IPS-20b (cell line): ENCODE measurements at regions not wholly inside any gene's neighbourhood (a gene's known extent, or its start where the extent isn't known, plus 50 kb on each side); places are given as distances from the start of the nearest gene placed in this dataset.
"Not testable (repeated sequence)": the region's sequence is repeated elsewhere in the genome, so short reads cannot be mapped to it uniquely, and the experiment has no call there.

Experiments used
- H3K27ac ChIP-seq: one replicate; pipeline ENCODE4 v1.5.1; 2013; ENCODE audit warnings: low read length
- H3K27me3 ChIP-seq: 2 replicates; pipeline ENCODE4 v1.6.1; 2013; ENCODE audit warnings: mild to moderate bottlenecking, low read length, inconsistent platforms; ENCODE audit not compliant: insufficient read depth
- H3K36me3 ChIP-seq: 2 replicates; pipeline ENCODE4 v1.6.1; 2013; ENCODE audit warnings: low read depth, mild to moderate bottlenecking, inconsistent platforms, low read length, moderate library complexity; ENCODE audit not compliant: insufficient read depth
- H3K4me1 ChIP-seq: 2 replicates; pipeline ENCODE4 v1.6.1; 2013; ENCODE audit warnings: mild to moderate bottlenecking, control low read depth, inconsistent platforms, low read length, moderate library complexity; ENCODE audit not compliant: insufficient read depth
- H3K4me3 ChIP-seq: 2 replicates; pipeline ENCODE4 v1.5.1; 2013; ENCODE audit warnings: mild to moderate bottlenecking, low read length, inconsistent platforms
- H3K9ac ChIP-seq: 2 replicates; pipeline ENCODE4 v1.6.1; 2013; ENCODE audit warnings: low read depth, mild to moderate bottlenecking, inconsistent platforms, low read length, moderate library complexity
- H3K9me3 ChIP-seq: 2 replicates; pipeline ENCODE4 v1.6.1; 2013; ENCODE audit warnings: mild to moderate bottlenecking, low read depth, low read length, inconsistent platforms; ENCODE audit not compliant: insufficient read depth

- Histone ChIP-seq H3K27me3 (no peaks in the 10 kb centered on the region), H3K4me3 (no peak overlapping the region), H3K9me3 (no peaks in the 10 kb centered on the region), H3K36me3 (no peaks in the 10 kb centered on the region), H3K4me1 (no peaks in the 10 kb centered on the region), H3K9ac (no peak overlapping the region), H3K27ac (no peak overlapping the region)
These were observed 687.4 kb downstream of the EDEM1 start for GRCh38 chr3:5874931-5875341.

GRCh38 chr3:5888851-5889250 is 701.3 kb downstream of the EDEM1 start:
- Histone ChIP-seq H3K9me3 (no peaks in the 10 kb centered on the region), H3K36me3 (no peaks in the 10 kb centered on the region), H3K4me3 (no peak overlapping the region), H3K4me1 (no peaks in the 10 kb centered on the region), H3K27me3 (no peaks in the 10 kb centered on the region), H3K9ac (no peak overlapping the region), H3K27ac (no peak overlapping the region)

- Histone ChIP-seq H3K9me3 (no peaks in the 10 kb centered on the region), H3K27me3 (no peaks in the 10 kb centered on the region), H3K36me3 (no peaks in the 10 kb centered on the region), H3K4me3 (no peak overlapping the region), H3K27ac (no peak overlapping the region), H3K9ac (no peak overlapping the region), H3K4me1 (no peaks in the 10 kb centered on the region)
These were observed 701.9 kb downstream of the EDEM1 start for GRCh38 chr3:5889374-5889773.

- Histone ChIP-seq H3K27ac (no peak overlapping the region), H3K9ac (no peak overlapping the region), H3K36me3 (no peaks in the 10 kb centered on the region), H3K9me3 (no peaks in the 10 kb centered on the region), H3K4me3 (no peak overlapping the region), H3K27me3 (no peaks in the 10 kb centered on the region), H3K4me1 (no peaks in the 10 kb centered on the region)
These were observed 704.2 kb downstream of the EDEM1 start for GRCh38 chr3:5891711-5892110.

DNA sequence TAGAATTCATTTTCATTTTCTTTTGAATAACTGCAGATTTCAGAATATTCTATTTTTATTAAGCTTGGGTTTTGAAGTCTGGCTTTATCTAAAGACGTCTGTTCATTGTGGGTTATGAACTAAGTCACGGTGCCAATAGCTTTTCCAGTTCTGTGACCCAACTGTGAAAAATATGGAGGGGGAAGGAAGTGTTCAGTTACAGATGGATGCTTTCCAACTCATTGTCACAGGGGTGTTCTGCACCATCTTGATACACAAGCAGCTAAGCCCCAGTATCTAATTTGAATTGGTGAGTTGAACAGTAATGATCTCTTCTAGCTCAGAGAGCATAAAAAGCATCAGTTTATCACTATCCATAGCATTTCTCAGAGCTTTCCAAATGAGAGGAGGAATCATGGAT is 710.6 kb downstream of the EDEM1 start:
- H3K36me3 ChIP-seq: no peaks in the 10 kb centered on the region
- H3K4me3 ChIP-seq: no peak overlapping the region
- no peaks in the 10 kb centered on the region for H3K9me3 ChIP-seq
- no peaks in the 10 kb centered on the region for H3K4me1 ChIP-seq
- H3K27ac ChIP-seq: no peak overlapping the region
- H3K27me3 ChIP-seq: no peaks in the 10 kb centered on the region
- H3K9ac ChIP-seq: no peak overlapping the region

DNA sequence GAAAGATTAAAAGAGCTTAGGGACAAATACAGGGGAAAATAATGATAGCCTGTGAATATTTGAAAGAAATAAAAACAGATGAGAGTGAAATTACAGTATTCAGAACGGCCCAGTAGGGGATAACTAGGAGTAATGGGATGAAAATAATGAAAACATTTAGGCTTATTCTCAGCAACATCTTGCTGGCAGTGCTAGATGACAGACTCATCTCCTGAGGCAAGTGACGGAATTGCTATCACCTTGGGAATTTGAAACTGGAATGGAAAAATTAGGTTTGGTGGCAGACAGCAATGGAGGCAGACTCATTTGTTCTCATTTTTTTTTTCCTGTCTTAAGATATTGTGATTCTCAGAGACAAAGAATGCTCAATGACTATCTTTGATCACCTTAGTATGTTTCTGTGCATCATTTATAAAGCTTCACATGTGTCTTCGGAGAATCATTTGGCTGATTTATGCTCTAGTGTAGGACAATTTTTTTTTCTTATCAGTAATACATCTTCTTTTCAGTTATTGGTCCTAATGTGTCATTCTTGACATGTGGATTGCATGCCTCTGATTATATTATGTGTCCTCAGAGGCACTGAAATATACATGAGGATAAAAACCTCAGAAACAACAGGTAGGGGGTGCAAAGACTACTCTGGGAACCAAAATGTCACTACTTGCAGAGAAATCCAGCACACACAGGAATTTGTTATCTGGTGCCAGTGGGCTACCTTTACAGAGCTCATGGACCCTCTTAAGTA is 711.7 kb downstream of the EDEM1 start:
- no peaks in the 10 kb centered on the region for H3K9me3 ChIP-seq
- no peaks in the 10 kb centered on the region for H3K36me3 ChIP-seq
- H3K27ac ChIP-seq: no peak overlapping the region
- H3K9ac ChIP-seq: no peak overlapping the region
- H3K4me1 ChIP-seq: no peaks in the 10 kb centered on the region
- H3K4me3 ChIP-seq: no peak overlapping the region
- H3K27me3 ChIP-seq: no peaks in the 10 kb centered on the region

DNA sequence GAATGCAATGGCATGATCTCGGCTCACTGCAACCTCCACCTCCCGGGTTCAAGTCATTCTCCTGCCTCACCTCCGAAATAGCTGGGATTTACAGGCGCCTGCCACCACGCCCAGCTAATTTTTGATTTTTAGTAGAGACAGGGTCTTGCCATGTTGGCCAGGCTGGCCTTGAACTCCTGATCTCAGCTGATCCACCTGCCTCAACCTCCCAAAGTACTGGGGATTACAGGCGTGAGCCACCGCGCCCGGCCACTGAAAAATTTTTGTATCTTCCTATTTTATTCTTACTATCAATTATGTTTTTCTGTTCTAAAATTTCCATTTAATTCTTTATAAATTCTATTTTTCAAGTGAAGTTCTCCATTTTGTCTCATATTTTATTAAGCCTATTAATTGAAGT is 730.4 kb downstream of the EDEM1 start:
- Histone ChIP-seq H3K27me3 (no peaks in the 10 kb centered on the region), H3K36me3 (no peaks in the 10 kb centered on the region)

GRCh38 chr3:5918626-5919025 is 731.1 kb downstream of the EDEM1 start:
- Histone ChIP-seq H3K9ac (no peak overlapping the region), H3K27ac (no peak overlapping the region), H3K9me3 (no peaks in the 10 kb centered on the region), H3K4me3 (no peak overlapping the region), H3K4me1 (no peaks in the 10 kb centered on the region), H3K27me3 (no peaks in the 10 kb centered on the region), H3K36me3 (no peaks in the 10 kb centered on the region)

More for the DNA sequence above, 730.4 kb downstream of the EDEM1 start:
- H3K4me1 ChIP-seq: no peaks in the 10 kb centered on the region
- H3K9ac ChIP-seq: no peak overlapping the region
- no peak overlapping the region for H3K4me3 ChIP-seq
- no peak overlapping the region for H3K27ac ChIP-seq
- H3K9me3 ChIP-seq: no peaks in the 10 kb centered on the region

GRCh38 chr3:5929027-5929426 is 741.5 kb downstream of the EDEM1 start:
- Histone ChIP-seq H3K27me3 (no peaks in the 10 kb centered on the region), H3K27ac (no peak overlapping the region), H3K4me1 (no peaks in the 10 kb centered on the region), H3K9ac (no peak overlapping the region), H3K4me3 (no peak overlapping the region), H3K9me3 (no peaks in the 10 kb centered on the region), H3K36me3 (no peaks in the 10 kb centered on the region)

- H3K4me1 ChIP-seq, H3K9me3 ChIP-seq, H3K4me3 ChIP-seq, H3K36me3 ChIP-seq, H3K27me3 ChIP-seq, H3K27ac ChIP-seq, H3K9ac ChIP-seq: not testable (repeated sequence)
These were observed 756.6 kb downstream of the EDEM1 start for GRCh38 chr3:5944061-5944460.

GRCh38 chr3:5948084-5948483 is 760.6 kb downstream of the EDEM1 start:
- no peaks in the 10 kb centered on the region for H3K36me3 ChIP-seq
- no peak overlapping the region for H3K4me3 ChIP-seq
- H3K27ac ChIP-seq: no peak overlapping the region
- no peaks in the 10 kb centered on the region for H3K4me1 ChIP-seq
- H3K9me3 ChIP-seq: no peaks in the 10 kb centered on the region
- H3K27me3 ChIP-seq: no peaks in the 10 kb centered on the region
- no peak overlapping the region for H3K9ac ChIP-seq

GRCh38 chr3:5951026-5951425 is 763.5 kb downstream of the EDEM1 start:
- Histone ChIP-seq H3K36me3 (no peaks in the 10 kb centered on the region), H3K27ac (no peak overlapping the region), H3K9me3 (no peaks in the 10 kb centered on the region), H3K9ac (no peak overlapping the region), H3K4me3 (no peak overlapping the region), H3K27me3 (no peaks in the 10 kb centered on the region), H3K4me1 (no peaks in the 10 kb centered on the region)
